SK-N-SH (cell line): ENCODE measurements at regions not wholly inside any gene's neighbourhood (a gene's known extent, or its start where the extent isn't known, plus 50 kb on each side); places are given as distances from the start of the nearest gene placed in this dataset.
"Not testable (repeated sequence)": the region's sequence is repeated elsewhere in the genome, so short reads cannot be mapped to it uniquely, and the experiment has no call there.

Source experiments
- CTCF ChIA-PET: fragments of 300-600, 350-600 bp; formaldehyde crosslinking; extraction: SDS; loops from one replicate; lab custom pipeline; 2021; lab: Yijun Ruan, JAX
- POLR2A ChIA-PET: fragments of 350-600 bp; sonication (Branson Sonifier 250); formaldehyde crosslinking; extraction: SDS; loops from one replicate; lab custom pipeline; 2020; ENCODE audit warnings: antibody characterized with exemption, inconsistent platforms; lab: Yijun Ruan, JAX
- DNase-seq: peaks from one replicate; pipeline ENCODE4 v3.0.0; 2012
- H2AFZ ChIP-seq: fragments of 200-600 bp; sonication (generic); 2 replicates; pipeline ENCODE4 v1.8.1; 2016; ENCODE audit warnings: antibody characterized with exemption, mild to moderate bottlenecking, low read depth
- H3F3A ChIP-seq: fragments of 200-600 bp; sonication (generic); replicated peaks from 2 replicates; pipeline ENCODE3; 2016; ENCODE audit warnings: antibody characterized with exemption, mild to moderate bottlenecking; ENCODE audit not compliant: insufficient read depth
- H3K27ac ChIP-seq, 2 experiments: fragments of 200-500 bp in 1 of 2; fragments of 200-600 bp in 1 of 2; sonication (Bioruptor generic) in 1 of 2; sonication (generic), shearing (Covaris generic) in 1 of 2; 2 replicates each; pipeline versions ENCODE4 v1.5.1 to v1.6.1; 2014 to 2016; ENCODE audit warnings: low read depth in 2 of 2, inconsistent platforms in 1 of 2, low read length in 1 of 2, mild to moderate bottlenecking in 1 of 2, mixed read lengths in 1 of 2
- H3K27me3 ChIP-seq: fragments of 200-600 bp; sonication (generic), shearing (Covaris generic); 2 replicates; pipeline ENCODE4 v1.6.1; 2016; ENCODE audit warnings: mixed run types; ENCODE audit not compliant: insufficient read depth
- H3K36me3 ChIP-seq, 2 experiments: fragments of 200-500 bp in 1 of 2; fragments of 200-600 bp in 1 of 2; sonication (Bioruptor generic) in 1 of 2; sonication (generic) in 1 of 2; replicated peaks in 1 of 2; 2 replicates each; pipeline versions ENCODE3 to v1.5.1; 2014 to 2016; ENCODE audit warnings: low read length in 1 of 2, mild to moderate bottlenecking in 1 of 2; ENCODE audit not compliant: insufficient read depth in 2 of 2, control insufficient read depth in 1 of 2
- H3K4me1 ChIP-seq, 2 experiments: fragments of 200-500 bp in 1 of 2; fragments of 200-600 bp in 1 of 2; sonication (Bioruptor generic) in 1 of 2; sonication (generic), shearing (Covaris generic) in 1 of 2; 2 replicates each; pipeline versions ENCODE4 v1.5.1 to v1.6.1; 2014 to 2016; ENCODE audit warnings: low read depth in 1 of 2, low read length in 1 of 2, mixed run types in 1 of 2; ENCODE audit not compliant: insufficient read depth in 2 of 2, control insufficient read depth in 1 of 2
- H3K4me2 ChIP-seq: fragments of 200-600 bp; sonication (generic), shearing (Covaris generic); 2 replicates; pipeline ENCODE4 v1.6.1; 2017; ENCODE audit warnings: mixed run types
- H3K4me3 ChIP-seq, 2 experiments: fragments of 200-500 bp in 1 of 2; fragments of 200-600 bp in 1 of 2; sonication (Bioruptor generic) in 1 of 2; sonication (generic), shearing (Covaris generic) in 1 of 2; 2 replicates each; pipeline versions ENCODE4 v1.5.1 to v1.8.1; 2014 to 2016; ENCODE audit warnings: low read depth in 2 of 2, inconsistent platforms in 1 of 2, low read length in 1 of 2, mild to moderate bottlenecking in 1 of 2, mixed read lengths in 1 of 2, moderate library complexity in 1 of 2
- H3K79me2 ChIP-seq: fragments of 200-600 bp; sonication (generic); 2 replicates; pipeline ENCODE4 v1.8.1; 2017; ENCODE audit warnings: mild to moderate bottlenecking; ENCODE audit not compliant: insufficient read depth
- H3K9ac ChIP-seq: fragments of 200-600 bp; sonication (generic); 2 replicates; pipeline ENCODE4 v1.6.1; 2017; ENCODE audit warnings: mixed run types
- H3K9me2 ChIP-seq: fragments of 200-600 bp; sonication (generic); 2 replicates; pipeline ENCODE4 v1.6.1; 2017; ENCODE audit warnings: mixed run types
- H3K9me3 ChIP-seq: fragments of 200-600 bp; sonication (generic); 2 replicates; pipeline ENCODE4 v1.6.1; 2017; ENCODE audit warnings: mixed run types, mild to moderate bottlenecking, moderate library complexity
- H4K20me1 ChIP-seq: fragments of 200-600 bp; sonication (generic); 2 replicates; pipeline ENCODE4 v1.6.1; 2017; ENCODE audit warnings: mild to moderate bottlenecking, mixed run types; ENCODE audit not compliant: insufficient read depth
- CHD2 ChIP-seq: fragments of 150-350 bp; IDR thresholded peaks from 2 replicates; pipeline ENCODE4 v1.6.1; 2018; ENCODE audit warnings: low read length; ENCODE audit not compliant: partially characterized antibody
- ELF1 ChIP-seq: IDR thresholded peaks from 2 replicates; pipeline ENCODE4 v1.4.0; 2012
- EP300 ChIP-seq, 2 experiments: IDR thresholded peaks; 2 replicates each; pipeline versions ENCODE4 v1.4.0 to v1.6.1; 2012; ENCODE audit warnings: borderline replicate concordance in 1 of 2, low read depth in 1 of 2, low read length in 1 of 2
- GABPA ChIP-seq: IDR thresholded peaks from 2 replicates; pipeline ENCODE4 v1.4.0; 2012; ENCODE audit warnings: low read depth, mild to moderate bottlenecking
- MAX ChIP-seq: IDR thresholded peaks from 2 replicates; pipeline ENCODE4 v1.4.0; 2012; ENCODE audit warnings: low read depth
- MEF2A ChIP-seq: IDR thresholded peaks from 2 replicates; pipeline ENCODE4 v1.4.0; 2012; ENCODE audit warnings: low read depth, borderline replicate concordance
- POLR2AphosphoS5 ChIP-seq: IDR thresholded peaks from 2 replicates; pipeline ENCODE4 v1.6.1; 2012; ENCODE audit warnings: low read depth, low read length
- REST ChIP-seq: IDR thresholded peaks from 2 replicates; pipeline ENCODE4 v1.6.1; 2012; ENCODE audit warnings: mild to moderate bottlenecking, low read depth, low read length, moderate library complexity
- RFX5 ChIP-seq: IDR thresholded peaks from 2 replicates; pipeline ENCODE4 v1.6.1; 2012; ENCODE audit warnings: mild to moderate bottlenecking, improper control_type of control experiment, low read length
- RXRA ChIP-seq: IDR thresholded peaks from 2 replicates; pipeline ENCODE4 v1.4.0; 2012; ENCODE audit warnings: low read depth, mild to moderate bottlenecking, borderline replicate concordance
- SIN3A ChIP-seq: IDR thresholded peaks from 2 replicates; pipeline ENCODE4 v1.6.1; 2012; ENCODE audit warnings: low read depth, mild to moderate bottlenecking, low read length, moderate library complexity, borderline replicate concordance
- TAF1 ChIP-seq: IDR thresholded peaks from 2 replicates; pipeline ENCODE4 v1.6.1; 2012; ENCODE audit warnings: low read depth, mild to moderate bottlenecking, low read length, moderate library complexity, borderline replicate concordance
- TCF12 ChIP-seq: IDR thresholded peaks from 2 replicates; pipeline ENCODE4 v1.4.0; 2012
- USF1 ChIP-seq: IDR thresholded peaks from 2 replicates; pipeline ENCODE4 v1.4.0; 2012; ENCODE audit warnings: low read depth, borderline replicate concordance
- USF2 ChIP-seq: fragments of 150-350 bp; IDR thresholded peaks from 2 replicates; pipeline ENCODE4 v1.6.1; 2017; ENCODE audit warnings: antibody characterized with exemption, low read length, low read depth, borderline replicate concordance
- WGBS: methylation state at CpG from one replicate; pipeline ENCODE4 v1.1.6; 2017; ENCODE audit warnings: low lambda C conversion rate; 5-methylcytosine and 5-hydroxymethylcytosine counted together
- TF ChIP-seq, protein P1 (sequence below): IDR thresholded peaks from 2 replicates; pipeline ENCODE4; 2012

GRCh38 chr14:82987502-82988124 is 1454.0 kb upstream of the SEL1L start:
- H3K27ac ChIP-seq: no peak overlapping the region
- no peaks in the 10 kb centered on the region for H3F3A ChIP-seq
- H3K9ac ChIP-seq: no peak overlapping the region
- CTCF ChIA-PET: no interaction called here
- H3K79me2 ChIP-seq: no peaks in the 10 kb centered on the region
- H3K4me3 ChIP-seq: no peak overlapping the region
- H3K9me3 ChIP-seq: no peaks in the 10 kb centered on the region
- no peaks in the 10 kb centered on the region for H4K20me1 ChIP-seq
- H2AFZ ChIP-seq: no peak overlapping the region
- no peaks in the 10 kb centered on the region for H3K9me2 ChIP-seq
- H3K27me3 ChIP-seq: no peaks in the 10 kb centered on the region
- H3K4me1 ChIP-seq: no peaks in the 10 kb centered on the region
- POLR2A ChIA-PET: no interaction called here
- DNase-seq: no peak
- TF ChIP-seq MAX: no peak
- TF ChIP-seq, all 33 proteins: peak for 0
- no peaks in the 10 kb centered on the region for H3K36me3 ChIP-seq
- 0% methylated on average over 5 of the region's 5 CpGs for WGBS
- no peak overlapping the region for H3K4me2 ChIP-seq

DNA sequence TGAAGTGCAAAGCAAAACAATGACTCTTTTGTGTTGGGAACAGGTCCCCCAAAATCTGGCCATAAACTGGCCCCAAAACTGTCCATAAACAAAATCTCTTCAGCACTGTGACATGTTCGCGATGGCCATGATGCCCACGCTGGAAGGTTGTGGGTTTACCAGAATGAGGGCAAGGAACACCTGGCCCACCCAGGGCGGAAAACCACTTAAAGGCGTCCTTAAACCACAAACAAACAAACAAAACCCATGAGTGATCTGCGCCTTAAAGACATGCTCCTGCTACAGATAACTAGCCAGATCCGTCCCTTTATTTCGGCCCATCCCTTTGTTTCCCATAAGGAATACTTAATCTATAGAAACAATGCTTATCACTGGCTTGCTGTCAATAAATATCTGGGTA is 1460.9 kb upstream of the SEL1L start:
- H3K27me3 ChIP-seq, H3K36me3 ChIP-seq, H3K9me2 ChIP-seq, H3F3A ChIP-seq, H3K79me2 ChIP-seq, CTCF ChIA-PET, H3K4me3 ChIP-seq, H3K4me2 ChIP-seq, POLR2A ChIA-PET, H3K27ac ChIP-seq, H4K20me1 ChIP-seq, DNase-seq, H3K9ac ChIP-seq, H3K9me3 ChIP-seq, H3K4me1 ChIP-seq, H2AFZ ChIP-seq: not testable (repeated sequence)
- 39% methylated on average over 8 of the region's 8 CpGs for WGBS

DNA sequence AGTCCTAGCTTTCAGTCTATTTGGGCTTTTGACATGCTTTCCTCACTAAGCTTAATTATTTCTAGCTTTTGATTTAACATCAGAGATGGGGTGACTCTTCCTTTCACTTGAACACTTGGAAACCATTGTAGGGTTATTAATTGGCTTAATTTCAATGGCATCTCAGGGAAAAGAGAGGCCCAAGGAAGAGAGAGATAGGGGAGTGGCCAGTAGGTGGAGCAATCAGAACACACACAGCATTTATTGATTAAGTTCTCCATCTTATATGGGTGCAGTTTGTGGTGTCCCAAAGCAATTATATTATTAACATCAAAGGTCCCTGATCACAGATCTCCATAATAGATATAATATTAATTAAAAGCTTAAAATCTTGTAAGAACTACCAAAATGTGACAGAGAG is 1466.1 kb upstream of the SEL1L start:
- H3K4me1 ChIP-seq: no peaks in the 10 kb centered on the region
- H3F3A ChIP-seq: no peaks in the 10 kb centered on the region
- H3K9me3 ChIP-seq: no peaks in the 10 kb centered on the region
- H3K4me3 ChIP-seq: no peak overlapping the region; a peak in 1 of 4 replicates
- no peak for DNase-seq
- CTCF ChIA-PET: no interaction called here
- H2AFZ ChIP-seq: no peak overlapping the region
- no peak overlapping the region for H3K27ac ChIP-seq
- no peaks in the 10 kb centered on the region for H3K27me3 ChIP-seq
- H3K9me2 ChIP-seq: no peaks in the 10 kb centered on the region
- H4K20me1 ChIP-seq: no peaks in the 10 kb centered on the region
- POLR2A ChIA-PET: no interaction called here
- no peak overlapping the region for H3K4me2 ChIP-seq
- H3K9ac ChIP-seq: no peak overlapping the region
- H3K36me3 ChIP-seq: no peaks in the 10 kb centered on the region
- H3K79me2 ChIP-seq: no peaks in the 10 kb centered on the region
- TF ChIP-seq REST (no peak), USF2 (no peak), MEF2A (no peak), GABPA (no peak), RXRA (no peak), RFX5 (no peak), MAX (no peak), TAF1 (no peak), TCF12 (no peak), CHD2 (no peak), USF1 (no peak), SIN3A (no peak), ELF1 (no peak), POLR2AphosphoS5 (no peak), EP300 (IDR thresholded peaks at IDR 0.05; ENCODE audit: borderline replicate concordance in 1 of 2, low read depth in 1 of 2, low read length in 1 of 2) (no peak)
- TF ChIP-seq, protein P1, sequence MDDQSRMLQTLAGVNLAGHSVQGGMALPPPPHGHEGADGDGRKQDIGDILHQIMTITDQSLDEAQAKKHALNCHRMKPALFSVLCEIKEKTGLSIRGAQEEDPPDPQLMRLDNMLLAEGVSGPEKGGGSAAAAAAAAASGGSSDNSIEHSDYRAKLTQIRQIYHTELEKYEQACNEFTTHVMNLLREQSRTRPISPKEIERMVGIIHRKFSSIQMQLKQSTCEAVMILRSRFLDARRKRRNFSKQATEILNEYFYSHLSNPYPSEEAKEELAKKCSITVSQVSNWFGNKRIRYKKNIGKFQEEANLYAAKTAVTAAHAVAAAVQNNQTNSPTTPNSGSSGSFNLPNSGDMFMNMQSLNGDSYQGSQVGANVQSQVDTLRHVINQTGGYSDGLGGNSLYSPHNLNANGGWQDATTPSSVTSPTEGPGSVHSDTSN: no peak
